Choroid plexus epithelial cell (primary cell): ENCODE measurements at regions not wholly inside any gene's neighbourhood (a gene's known extent, or its start where the extent isn't known, plus 50 kb on each side); places are given as distances from the start of the nearest gene placed in this dataset.
A peak's percentile ranks its signal among the peaks of the same experiment; 100 is the strongest.

Source experiments
- DNase-seq: peaks from one replicate; pipeline ENCODE4 v3.0.0-alpha.2; 2010; ENCODE audit warnings: low read depth
- H3K4me3 ChIP-seq: 2 replicates; pipeline ENCODE4 v1.5.1; 2011; ENCODE audit warnings: low read depth, mild to moderate bottlenecking, control low read depth, low read length, moderate library complexity
- CTCF ChIP-seq: conservative IDR thresholded peaks from 2 replicates; pipeline ENCODE4 v1.5.1; 2011; ENCODE audit warnings: low read depth, mild to moderate bottlenecking, control low read depth, inconsistent platforms, low read length, moderate library complexity

- DNase-seq: peak; percentile 41
- no peak overlapping the region for H3K4me3 ChIP-seq
- TF ChIP-seq CTCF: peak; percentile 45
These were observed 1049.2 kb upstream of the INTU start for GRCh38 chr4:126583509-126583908.

GRCh38 chr4:126591583-126591982 is 1041.2 kb upstream of the INTU start:
- H3K4me3 ChIP-seq: no peak overlapping the region
- DNase-seq: peak; percentile 37
- TF ChIP-seq CTCF: no peak

GRCh38 chr4:126592088-126592487 is 1040.7 kb upstream of the INTU start:
- no peak overlapping the region for H3K4me3 ChIP-seq
- peak; percentile 49 for TF ChIP-seq CTCF
- DNase-seq: peak; percentile 33

- no peak for TF ChIP-seq CTCF
- DNase-seq: no peak
- no peak overlapping the region for H3K4me3 ChIP-seq
These were observed 1039.1 kb upstream of the INTU start for GRCh38 chr4:126593626-126594025.

GRCh38 chr4:126595643-126596042 is 1037.1 kb upstream of the INTU start:
- DNase-seq: no peak
- no peak for TF ChIP-seq CTCF
- H3K4me3 ChIP-seq: no peak overlapping the region

- no peak for DNase-seq
- no peak for TF ChIP-seq CTCF
- no peak overlapping the region for H3K4me3 ChIP-seq
These were observed 1033.0 kb upstream of the INTU start for GRCh38 chr4:126599746-126600145.

- no peak overlapping the region for H3K4me3 ChIP-seq
- no peak for TF ChIP-seq CTCF
These were observed 1029.5 kb upstream of the INTU start for GRCh38 chr4:126603210-126603609.

More at GRCh38 chr4:126603210-126603609, 1029.5 kb upstream of the INTU start:
- DNase-seq: no peak
